Thoracic aorta (tissue), 2 donors: ENCODE measurements at regions not wholly inside any gene's neighbourhood (a gene's known extent, or its start where the extent isn't known, plus 50 kb on each side); places are given as distances from the start of the nearest gene placed in this dataset.

ENCODE experiments used
- ATAC-seq: fragments of 150-250 bp; one replicate; pipeline ENCODE4 v1.8.0; 2017; ENCODE audit warnings: low read depth; ENCODE audit not compliant: insufficient number of reproducible peaks, low FRiP score
- DNase-seq: peaks from one replicate; pipeline ENCODE4 v3.0.0-alpha.2; 2020; ENCODE audit warnings: low spot score
- H3K27ac ChIP-seq, 2 donors: fragments of 200-600 bp; sonication (generic); 1 replicate in 1 of 2; 2 replicates in 1 of 2; pipeline ENCODE4 v1.5.1; 2016; ENCODE audit warnings: mild to moderate bottlenecking in 2 of 2, moderate library complexity in 2 of 2
- H3K27me3 ChIP-seq: fragments of 200-600 bp; sonication (generic); replicated peaks from 2 replicates; pipeline ENCODE4 v1.6.0; 2016; ENCODE audit warnings: mild to moderate bottlenecking; ENCODE audit not compliant: insufficient read depth
- H3K36me3 ChIP-seq: fragments of 200-600 bp; sonication (generic); one replicate; pipeline ENCODE4 v1.5.1; 2016
- H3K4me1 ChIP-seq, 2 donors: fragments of 200-600 bp; sonication (generic); 1 replicate in 1 of 2; 2 replicates in 1 of 2; pipeline versions ENCODE4 v1.5.1 to v1.6.0; 2016; ENCODE audit warnings: low read depth in 2 of 2, mild to moderate bottlenecking in 1 of 2; ENCODE audit not compliant: control insufficient read depth in 1 of 2
- H3K4me3 ChIP-seq: fragments of 200-600 bp; sonication (generic); 2 replicates; pipeline ENCODE4 v1.5.1; 2016; ENCODE audit warnings: mild to moderate bottlenecking
- H3K9me3 ChIP-seq: fragments of 200-600 bp; sonication (generic); 2 replicates; pipeline ENCODE4 v1.5.1; 2016
- TF ChIP-seq, protein P1 (sequence below): fragments of 200-600 bp; sonication (generic); IDR thresholded peaks from one replicate; pipeline ENCODE4 v1.5.1; 2019; ENCODE audit warnings: antibody characterized with exemption

DNA sequence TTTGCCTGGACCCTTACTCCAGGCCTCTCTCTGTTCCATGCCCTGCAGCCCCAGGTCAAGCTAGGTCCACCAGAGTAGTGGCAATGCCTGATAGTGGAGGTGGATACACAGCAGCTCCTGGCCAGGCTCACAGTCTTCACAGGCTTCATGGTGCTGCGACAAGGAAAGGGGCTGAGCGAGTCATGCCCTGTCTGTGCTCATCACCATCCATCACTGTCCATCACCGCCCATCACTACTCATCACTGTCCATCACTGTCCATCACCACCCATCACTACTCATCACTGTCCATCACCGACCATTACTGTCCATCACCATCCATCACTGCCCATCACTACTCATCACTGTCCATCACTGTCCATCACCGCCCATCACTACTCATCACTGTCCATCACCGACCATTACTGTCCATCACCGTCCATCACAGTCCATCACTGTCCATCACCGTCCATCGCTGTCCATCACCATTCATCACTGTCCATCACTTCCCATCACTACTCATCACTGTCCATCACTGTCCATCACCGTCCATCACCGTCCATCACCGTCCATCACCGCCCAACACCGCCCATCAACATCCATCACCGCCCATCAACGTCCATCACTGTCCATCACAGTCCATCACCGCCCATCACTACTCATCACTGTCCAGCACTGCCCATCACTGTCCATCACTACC, 57.1 kb upstream of the OTOS start:
- no peak for DNase-seq

DNA sequence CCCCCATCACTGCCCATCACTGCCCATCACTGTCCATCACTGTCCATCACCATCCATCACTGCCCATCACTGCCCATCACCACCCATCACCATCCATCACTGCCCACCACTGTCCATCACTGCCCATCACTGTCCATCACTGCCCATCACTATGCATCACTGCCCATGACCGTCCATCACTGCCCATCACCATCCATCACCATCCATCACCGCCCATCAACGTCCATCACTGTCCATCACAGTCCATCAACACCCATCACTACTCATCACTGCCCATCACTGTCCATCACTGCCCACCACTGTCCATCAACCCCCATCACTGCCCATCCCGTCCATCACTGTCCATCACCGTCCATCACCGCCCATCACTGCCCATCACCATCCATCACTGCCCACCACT, 57.8 kb upstream of the OTOS start:
- ATAC-seq = no peak
- Histone ChIP-seq H3K36me3 (no peaks in the 10 kb centered on the region), H3K4me3 (no peak overlapping the region), H3K9me3 (no peaks in the 10 kb centered on the region), H3K4me1 (no peaks in the 10 kb centered on the region), H3K27ac (no peak overlapping the region), H3K27me3 (no peaks in the 10 kb centered on the region)
- no peak for DNase-seq
- TF ChIP-seq, protein P1, sequence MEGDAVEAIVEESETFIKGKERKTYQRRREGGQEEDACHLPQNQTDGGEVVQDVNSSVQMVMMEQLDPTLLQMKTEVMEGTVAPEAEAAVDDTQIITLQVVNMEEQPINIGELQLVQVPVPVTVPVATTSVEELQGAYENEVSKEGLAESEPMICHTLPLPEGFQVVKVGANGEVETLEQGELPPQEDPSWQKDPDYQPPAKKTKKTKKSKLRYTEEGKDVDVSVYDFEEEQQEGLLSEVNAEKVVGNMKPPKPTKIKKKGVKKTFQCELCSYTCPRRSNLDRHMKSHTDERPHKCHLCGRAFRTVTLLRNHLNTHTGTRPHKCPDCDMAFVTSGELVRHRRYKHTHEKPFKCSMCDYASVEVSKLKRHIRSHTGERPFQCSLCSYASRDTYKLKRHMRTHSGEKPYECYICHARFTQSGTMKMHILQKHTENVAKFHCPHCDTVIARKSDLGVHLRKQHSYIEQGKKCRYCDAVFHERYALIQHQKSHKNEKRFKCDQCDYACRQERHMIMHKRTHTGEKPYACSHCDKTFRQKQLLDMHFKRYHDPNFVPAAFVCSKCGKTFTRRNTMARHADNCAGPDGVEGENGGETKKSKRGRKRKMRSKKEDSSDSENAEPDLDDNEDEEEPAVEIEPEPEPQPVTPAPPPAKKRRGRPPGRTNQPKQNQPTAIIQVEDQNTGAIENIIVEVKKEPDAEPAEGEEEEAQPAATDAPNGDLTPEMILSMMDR = no peak

More for the DNA sequence above, 57.1 kb upstream of the OTOS start:
- no peak overlapping the region for H3K4me3 ChIP-seq
- no peaks in the 10 kb centered on the region for H3K36me3 ChIP-seq
- H3K27me3 ChIP-seq = no peaks in the 10 kb centered on the region
- no peak overlapping the region for H3K27ac ChIP-seq
- no peak for ATAC-seq
- H3K9me3 ChIP-seq = no peaks in the 10 kb centered on the region
- TF ChIP-seq, protein P1 = no peak
- H3K4me1 ChIP-seq = no peaks in the 10 kb centered on the region

DNA sequence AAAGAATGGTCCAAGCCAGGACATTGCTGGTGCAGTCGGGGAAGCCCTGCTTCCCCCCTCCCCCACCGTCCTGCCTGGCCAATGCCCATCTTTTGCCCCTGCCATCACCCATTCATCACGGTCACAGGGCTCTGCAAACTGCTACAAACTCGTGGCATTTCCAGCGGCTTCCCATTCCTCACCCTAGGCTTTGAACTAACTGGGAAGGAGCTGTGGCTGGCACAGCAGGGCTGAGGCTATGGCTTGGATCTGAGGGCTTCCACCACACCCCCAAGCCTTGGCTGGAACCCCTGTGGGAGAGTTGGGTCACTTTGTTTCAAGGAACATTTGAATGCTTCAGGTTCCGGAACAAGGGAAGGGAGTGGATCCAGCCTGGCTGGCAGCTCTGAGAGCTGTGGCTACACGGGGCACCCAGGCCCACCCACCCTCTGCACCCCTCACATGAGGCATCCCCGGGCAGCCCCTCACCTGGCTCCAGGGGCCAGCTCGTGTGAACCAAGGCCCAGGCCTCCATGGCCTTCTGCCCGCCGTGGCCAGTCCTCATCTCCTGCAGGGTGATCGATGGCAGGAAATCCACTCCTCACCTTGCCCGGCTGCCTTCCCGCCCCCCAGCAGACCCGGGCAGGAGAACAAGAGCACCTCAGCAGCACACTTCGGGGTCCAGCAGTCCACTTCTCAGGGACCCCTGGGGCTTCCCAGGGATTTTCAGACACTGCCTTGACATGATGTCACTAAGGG, 58.8 kb upstream of the OTOS start:
- ATAC-seq (no peak), DNase-seq (no peak)
- Histone ChIP-seq H3K4me3 (no peak overlapping the region), H3K9me3 (no peaks in the 10 kb centered on the region), H3K4me1 (no peaks in the 10 kb centered on the region), H3K36me3 (no peaks in the 10 kb centered on the region), H3K27ac (no peak overlapping the region), H3K27me3 (no peaks in the 10 kb centered on the region)
- TF ChIP-seq, protein P1 = no peak

DNA sequence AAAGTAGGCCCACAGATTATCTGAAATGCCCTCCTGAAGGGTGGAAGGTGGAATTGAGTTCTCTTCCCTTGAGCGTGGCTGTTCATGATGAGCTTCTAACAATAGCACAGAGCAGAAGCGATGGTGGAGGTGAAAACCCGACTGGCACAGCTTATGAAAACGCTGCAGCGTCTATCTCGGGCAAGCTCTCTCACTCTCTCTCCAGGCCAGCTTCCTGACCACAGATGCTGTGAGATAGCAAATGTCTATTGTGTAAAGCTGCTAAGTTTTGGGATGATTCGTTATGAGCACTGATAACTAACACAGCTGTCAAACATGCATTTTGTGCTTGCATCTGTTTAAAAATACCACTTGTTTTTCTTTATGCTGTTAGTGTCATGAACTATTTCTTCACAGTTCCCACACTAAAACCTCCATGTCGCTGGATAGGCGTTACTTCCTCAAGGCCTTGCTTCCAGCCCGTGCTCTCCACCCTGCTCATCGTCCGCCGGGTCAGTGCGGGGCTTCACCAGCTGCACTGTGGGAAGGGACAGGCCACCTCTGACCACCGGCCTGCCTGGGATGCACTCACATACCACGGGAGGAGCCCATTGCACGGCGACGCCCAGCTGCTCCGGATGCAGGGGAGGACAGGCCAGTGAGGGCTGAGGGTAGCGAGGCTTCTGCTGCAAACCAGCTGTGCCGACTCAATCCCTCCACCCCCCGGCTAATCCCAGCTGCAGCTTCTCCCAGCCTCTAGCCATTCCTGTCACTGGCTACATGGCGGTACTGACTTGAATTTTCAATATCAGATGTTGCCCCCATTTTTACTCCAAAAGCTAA, 60.0 kb upstream of the OTOS start:
- DNase-seq (no peak), ATAC-seq (no peak)
- Histone ChIP-seq H3K27ac (no peak overlapping the region), H3K36me3 (no peaks in the 10 kb centered on the region), H3K4me3 (no peak overlapping the region), H3K4me1 (no peaks in the 10 kb centered on the region), H3K27me3 (no peaks in the 10 kb centered on the region), H3K9me3 (no peaks in the 10 kb centered on the region)
- TF ChIP-seq, protein P1 = no peak

DNA sequence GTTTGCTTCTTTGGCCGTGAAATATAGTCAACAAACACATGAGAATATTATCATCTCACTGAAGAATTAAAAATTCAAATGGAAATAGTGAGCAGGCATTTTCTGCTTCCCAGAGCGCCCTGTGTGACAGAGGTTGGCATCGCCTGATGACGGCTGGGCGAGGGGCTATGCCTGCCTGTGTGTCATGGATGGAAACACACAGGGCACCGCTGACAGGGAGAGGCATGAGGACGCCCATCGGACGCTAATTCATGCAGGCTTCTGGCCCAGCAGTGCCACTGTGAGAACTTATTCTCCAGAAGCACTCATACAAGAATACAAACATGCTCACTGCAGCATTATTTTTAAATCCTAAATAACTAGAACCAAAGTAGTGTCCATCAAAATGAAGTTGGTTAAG, 61.4 kb upstream of the OTOS start:
- H3K4me1 ChIP-seq = no peaks in the 10 kb centered on the region
- no peak overlapping the region for H3K4me3 ChIP-seq
- H3K27ac ChIP-seq = no peak overlapping the region
- TF ChIP-seq, protein P1 = no peak
- H3K9me3 ChIP-seq = no peaks in the 10 kb centered on the region
- ATAC-seq (no peak), DNase-seq (no peak)
- no peaks in the 10 kb centered on the region for H3K27me3 ChIP-seq
- H3K36me3 ChIP-seq = no peaks in the 10 kb centered on the region
